ENCODE measurements at regions not wholly inside any gene's neighbourhood (a gene's known extent, or its start where the extent isn't known, plus 50 kb on each side); places are given as distances from the start of the nearest gene placed in this dataset.

- Histone ChIP-seq H3K4me3 (replicated peaks in 1 of 2; ENCODE audit: low read depth in 1 of 2, low read length in 2 of 2) (no peak overlapping the region), H3K27me3 (ENCODE audit: insufficient read depth, low read length) (peaks cover 25% of the 10 kb centered on the region)
Measured at GRCh38 chr10:128825626-128826025, 641.4 kb upstream of the MGMT start.

More at GRCh38 chr10:128825626-128826025, 641.4 kb upstream of the MGMT start:
- no peak overlapping the region for H3K27ac ChIP-seq (ENCODE audit: low read depth, low read length)
- no peaks in the 10 kb centered on the region for H3K9me2 ChIP-seq (ENCODE audit: insufficient read depth)
- ChIA-PET RAD21 (ENCODE audit: low non-redundant PET in 1 of 2, low total read pairs in 2 of 2, uncharacterized antibody in 2 of 2, unreplicated experiment in 2 of 2) (no interaction called here), CTCF (no interaction called here), POLR2A (no interaction called here)
- no TSS peak for BruUV-seq (replicated peaks)
- H3K79me2 ChIP-seq (ENCODE audit: insufficient read depth, low read length), result no peaks in the 10 kb centered on the region
- H3K4me2 ChIP-seq (ENCODE audit: low read length), result no peak overlapping the region
- H3K4me1 ChIP-seq (ENCODE audit: control insufficient read depth in 1 of 2, insufficient read depth in 2 of 2, low read length in 2 of 2), result no peaks in the 10 kb centered on the region
- DNase-seq (ENCODE audit: low read depth, low spot score) (no peak), ATAC-seq (no peak)
- TF ChIP-seq EGR1 (IDR thresholded peaks at IDR 0.05; ENCODE audit: low read depth), result no peak
- no peak for TF ChIP-seq SIN3A (IDR thresholded peaks at IDR 0.05; ENCODE audit: low read depth)
- TF ChIP-seq ZBTB33 (IDR thresholded peaks at IDR 0.05; ENCODE audit: extremely low read depth, insufficient replicate concordance, low read length), result no peak
- TF ChIP-seq ATF3 (IDR thresholded peaks at IDR 0.05), result no peak
- no peak for TF ChIP-seq ZFX (IDR thresholded peaks at IDR 0.05)
- no peak for TF ChIP-seq CBX3 (IDR thresholded peaks at IDR 0.05; ENCODE audit: low read depth)
- TF ChIP-seq EZH2phosphoT487 (IDR thresholded peaks at IDR 0.05; ENCODE audit: borderline replicate concordance), result no peak
- no peak for TF ChIP-seq POLR2AphosphoS5 (IDR thresholded peaks at IDR 0.05; ENCODE audit: low read depth, low read length)
- no peak for TF ChIP-seq CEBPB (IDR thresholded peaks at IDR 0.05; ENCODE audit: low read depth)
- no peak for TF ChIP-seq CTCF (IDR thresholded peaks at IDR 0.05 in 2 of 3, conservative IDR thresholded peaks at IDR 0.05 in 1 of 3; ENCODE audit: borderline replicate concordance in 1 of 3, insufficient read depth in 1 of 3, low read depth in 2 of 3, low read length in 2 of 3)
- no peak for TF ChIP-seq ELF1 (IDR thresholded peaks at IDR 0.05; ENCODE audit: borderline replicate concordance, low read depth)
- no peak for TF ChIP-seq SP1 (IDR thresholded peaks at IDR 0.05; ENCODE audit: low read depth)
- TF ChIP-seq RAD21 (IDR thresholded peaks at IDR 0.05; ENCODE audit: low read depth), result no peak
- TF ChIP-seq REST (IDR thresholded peaks at IDR 0.05; ENCODE audit: low read depth), result no peak
- TF ChIP-seq MAX (IDR thresholded peaks at IDR 0.05), result no peak
- no peak for TF ChIP-seq FOSL1 (IDR thresholded peaks at IDR 0.05; ENCODE audit: low read depth)
- TF ChIP-seq JUND (IDR thresholded peaks at IDR 0.05), result no peak
- no peak for TF ChIP-seq TCF7L2 (IDR thresholded peaks at IDR 0.05; ENCODE audit: borderline replicate concordance, extremely low read depth, insufficient read depth, insufficient read length)
- TF ChIP-seq YY1 (IDR thresholded peaks at IDR 0.05; ENCODE audit: extremely low read depth, insufficient replicate concordance, low read depth, low read length), result no peak
- intact Hi-C loops (cut with micrococcal nuclease), result no loop called here
- no peaks in the 10 kb centered on the region for H3K9me3 ChIP-seq (ENCODE audit: control insufficient read depth in 1 of 2, insufficient read depth in 1 of 2, low read depth in 1 of 2, low read length in 2 of 2)
- no peaks in the 10 kb centered on the region for H4K20me1 ChIP-seq (ENCODE audit: insufficient read depth)
- H3K9ac ChIP-seq (ENCODE audit: low read length), result no peak overlapping the region
- no peaks in the 10 kb centered on the region for H3K36me3 ChIP-seq (ENCODE audit: control insufficient read depth in 1 of 2, insufficient read depth in 2 of 2, low read length in 2 of 2)
- H2AFZ ChIP-seq (ENCODE audit: low read depth, low read length, poor library complexity, severe bottlenecking), result no peak overlapping the region
